ENCODE measurements at regions not wholly inside any gene's neighbourhood (a gene's known extent, or its start where the extent isn't known, plus 50 kb on each side); places are given as distances from the start of the nearest gene placed in this dataset.
"Not testable (repeated sequence)": the region's sequence is repeated elsewhere in the genome, so short reads cannot be mapped to it uniquely, and the experiment has no call there.

- DNase-seq, result no peak
Observed at GRCh38 chr19:20482721-20483120, 82.9 kb downstream of the ZNF737 start.

DNA sequence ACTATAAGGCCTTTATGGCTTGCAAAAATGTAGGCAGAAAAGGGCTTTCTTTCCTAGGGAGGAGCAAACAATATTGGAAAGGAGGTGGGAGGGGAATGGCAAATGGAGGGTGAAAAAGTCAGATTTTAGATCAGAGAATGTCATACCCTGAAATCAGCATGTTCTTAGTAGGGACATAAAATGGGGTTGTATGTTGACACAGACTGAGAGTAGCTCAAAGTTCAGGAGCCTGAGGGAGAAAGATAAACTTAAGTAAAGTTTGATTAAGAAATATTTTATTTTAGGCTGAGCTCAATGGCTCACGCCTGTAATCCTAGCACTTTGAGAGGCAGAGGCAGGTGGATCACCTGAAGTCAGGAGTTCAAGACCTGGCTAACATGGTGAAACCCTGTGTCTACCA, 83.8 kb downstream of the ZNF737 start:
- no peak for DNase-seq

GRCh38 chr19:20479483-20479882, 86.1 kb downstream of the ZNF737 start:
- DNase-seq, result no peak

DNA sequence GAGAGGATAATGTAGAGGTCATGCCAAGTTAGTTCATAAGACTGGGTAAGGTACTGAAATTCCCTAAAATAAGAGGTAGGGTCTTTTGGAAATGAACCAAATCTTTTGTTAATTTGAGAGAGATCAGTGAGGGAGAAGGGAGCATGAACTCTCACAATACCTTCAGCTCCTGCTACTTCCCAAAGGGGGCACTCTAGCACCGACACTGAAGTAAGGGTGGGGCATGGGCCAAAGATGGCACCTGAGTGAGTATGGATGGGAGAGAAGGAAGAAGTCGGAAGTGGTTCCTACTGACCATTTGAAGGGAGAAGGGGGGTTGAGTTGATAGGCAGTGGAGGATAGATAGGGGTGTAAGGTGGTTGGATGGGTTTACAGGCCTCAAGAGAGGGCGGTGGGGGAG, 86.6 kb downstream of the ZNF737 start:
- no peak for DNase-seq

DNA sequence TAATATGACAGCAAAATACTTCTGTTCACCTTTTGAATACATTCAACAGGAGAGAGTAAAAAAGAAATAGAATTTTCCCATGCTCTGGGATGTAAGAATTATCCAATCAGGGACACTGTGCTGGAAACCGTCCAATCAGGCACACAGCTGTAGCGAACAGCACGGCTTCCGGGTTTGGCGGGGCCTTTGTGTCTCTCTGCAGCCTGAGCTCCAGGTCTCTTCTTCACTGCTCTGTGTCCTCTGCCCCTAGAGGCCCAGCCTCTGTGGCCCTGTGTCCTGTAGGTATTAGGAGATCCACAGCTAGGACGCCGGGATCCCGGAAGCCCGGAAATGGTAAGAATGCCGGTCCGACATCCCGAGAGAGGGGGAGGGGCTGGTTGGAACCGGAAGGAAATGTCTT, 92.7 kb downstream of the ZNF737 start:
- no peak for DNase-seq

DNA sequence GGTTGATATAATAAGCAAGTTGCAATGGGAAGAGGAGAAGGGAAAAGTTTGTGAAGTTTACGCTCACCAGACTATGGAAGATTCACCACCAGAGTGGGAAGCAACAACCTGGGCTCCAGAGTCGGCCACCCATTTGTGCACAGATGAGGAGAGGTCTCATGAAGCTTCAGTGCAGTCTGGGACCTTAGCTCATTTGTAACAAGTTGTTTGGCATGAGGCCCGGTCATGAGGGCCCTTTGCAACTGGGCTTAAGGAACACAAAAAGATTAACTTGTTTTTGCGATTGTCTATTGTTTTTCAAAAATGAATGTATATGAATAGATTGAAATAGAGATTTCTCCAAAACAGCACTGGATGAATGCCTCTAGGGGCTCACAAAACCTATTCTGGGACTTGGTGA, 94.2 kb downstream of the ZNF737 start:
- DNase-seq, result no peak

- DNase-seq, result no peak
Observed at GRCh38 chr19:20470345-20471135, 95.0 kb downstream of the ZNF737 start.

- peak; percentile 1 for DNase-seq
Observed at GRCh38 chr19:20466638-20466990, 99.0 kb downstream of the ZNF737 start.

GRCh38 chr19:20465922-20466637, 99.5 kb downstream of the ZNF737 start:
- DNase-seq, result not testable (repeated sequence)

DNA sequence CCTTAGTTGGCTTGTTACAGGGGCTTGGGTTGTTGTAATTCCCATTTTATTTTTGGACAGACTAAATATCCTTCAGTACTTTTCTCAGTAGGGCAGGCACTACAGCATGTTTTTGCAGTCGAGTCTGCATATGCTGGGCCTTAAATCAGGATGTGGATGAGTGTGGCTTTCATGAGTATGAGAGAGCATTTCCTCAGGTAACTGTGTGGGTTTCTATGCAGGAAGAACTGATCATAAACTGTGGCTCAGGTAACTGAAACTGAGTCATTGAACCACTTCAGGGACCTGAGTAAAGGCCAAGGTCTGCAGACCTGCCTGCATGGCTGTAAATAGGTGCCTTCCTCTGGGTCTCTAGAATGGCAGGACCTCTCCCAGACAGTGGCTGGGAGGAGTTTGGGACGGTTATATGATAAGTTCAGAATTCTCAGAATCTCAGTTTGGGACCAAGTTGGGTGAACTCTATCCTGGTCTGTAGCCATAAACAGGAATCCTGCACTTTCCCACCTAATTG, 112.1 kb downstream of the ZNF737 start:
- no peak for DNase-seq

GRCh38 chr19:20444202-20444885, 121.2 kb downstream of the ZNF737 start:
- DNase-seq, result no peak

DNA sequence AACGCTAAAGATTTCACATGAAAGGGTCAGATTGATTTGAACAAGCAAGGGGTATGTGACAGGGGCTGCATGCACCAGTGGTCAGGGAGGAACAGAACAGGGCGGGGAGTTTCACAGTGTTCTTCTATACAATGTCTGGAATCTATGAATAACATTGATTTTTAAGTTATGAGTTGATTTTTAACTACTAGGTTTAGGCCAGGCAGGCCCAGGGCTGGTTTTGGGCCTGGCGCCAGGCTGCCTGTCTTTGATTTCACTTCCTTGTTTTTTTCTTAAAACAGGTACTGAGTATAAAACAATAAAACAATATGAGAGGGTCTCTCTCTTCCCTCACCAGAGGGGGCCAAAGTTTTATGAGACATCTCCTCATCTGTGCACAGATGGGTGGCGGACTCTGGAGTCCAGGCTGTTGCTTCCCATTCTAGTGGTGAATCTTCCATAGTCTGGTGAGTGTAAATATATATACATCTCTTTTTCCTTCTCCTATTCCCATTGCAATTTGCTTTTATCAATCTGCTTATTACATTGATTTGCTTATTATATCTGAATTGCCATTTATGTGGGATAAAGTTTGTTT, 133.2 kb downstream of the ZNF737 start:
- DNase-seq, result peak; percentile 10

GRCh38 chr19:20431826-20432225, 133.8 kb downstream of the ZNF737 start:
- DNase-seq, result peak; percentile 8

- DNase-seq, result peak; percentile 81
Observed at GRCh38 chr19:20423381-20424197, 142.0 kb downstream of the ZNF737 start.

DNA sequence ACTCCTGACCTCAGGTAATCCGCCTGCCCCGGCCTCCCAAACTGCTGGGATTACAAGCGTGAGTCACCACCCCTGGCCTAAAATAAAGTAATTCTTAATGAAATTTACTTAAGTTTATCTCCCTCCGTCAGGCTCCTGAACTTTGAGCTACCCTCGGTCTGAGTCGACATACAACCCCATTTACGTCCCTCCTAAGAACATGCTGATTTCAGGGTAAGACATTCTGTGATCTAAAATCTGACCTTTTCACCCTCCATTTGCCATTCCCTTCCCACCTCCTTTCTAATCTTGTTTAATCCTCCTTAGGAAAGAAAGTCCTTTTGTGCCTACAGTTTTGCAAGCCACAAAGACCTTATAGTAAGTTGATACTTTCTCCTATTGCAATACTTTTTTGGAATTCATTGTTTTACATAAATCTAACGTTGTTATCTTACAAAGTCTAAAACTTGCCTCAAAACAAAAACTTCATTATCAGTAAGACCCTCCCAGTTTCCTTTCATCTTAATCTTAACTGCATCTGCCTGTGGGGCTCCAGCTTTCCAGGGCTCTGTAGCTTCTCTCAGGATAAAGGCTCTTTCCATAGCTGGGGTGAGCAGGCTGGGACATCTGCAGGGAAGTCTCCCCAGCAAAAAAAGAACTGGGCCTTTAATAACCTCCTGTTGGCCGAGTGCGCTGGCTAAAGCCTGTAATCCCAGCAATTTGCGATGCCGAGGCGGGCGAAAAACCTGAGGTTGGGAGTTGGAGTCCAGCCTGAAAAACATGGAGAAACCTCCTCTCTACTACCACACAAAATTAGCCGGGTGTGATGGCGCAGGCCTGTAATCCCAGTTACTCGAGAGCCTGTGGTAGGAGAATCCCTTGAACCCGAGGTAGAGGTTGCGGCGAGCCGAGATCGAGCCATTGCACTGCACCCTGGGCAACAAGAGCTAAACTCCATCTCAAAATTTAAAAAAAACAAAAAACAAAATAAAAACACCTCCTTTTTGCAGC, 143.1 kb downstream of the ZNF737 start:
- DNase-seq, result peak; percentile 19

GRCh38 chr19:20416661-20417060, 148.9 kb downstream of the ZNF737 start:
- DNase-seq, result no peak

DNA sequence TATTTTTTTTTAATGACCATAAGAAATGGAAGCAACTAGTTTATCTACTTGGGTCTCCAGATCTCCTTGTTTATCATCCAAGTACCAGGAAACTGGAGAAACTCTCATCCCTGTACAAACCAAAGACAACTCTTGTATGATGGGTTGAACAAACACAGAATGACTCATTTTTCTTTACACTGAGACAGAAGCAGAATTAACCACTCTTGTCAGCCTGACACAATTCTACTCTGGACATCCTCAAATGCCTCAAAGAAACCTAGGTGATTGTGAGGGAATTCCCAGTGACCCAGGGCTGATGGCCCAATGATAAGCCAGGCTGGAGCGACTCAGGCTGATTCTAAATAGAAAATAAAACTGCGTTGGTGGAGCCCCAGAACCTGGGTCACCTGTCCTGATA, 151.5 kb downstream of the ZNF737 start:
- no peak for DNase-seq

DNA sequence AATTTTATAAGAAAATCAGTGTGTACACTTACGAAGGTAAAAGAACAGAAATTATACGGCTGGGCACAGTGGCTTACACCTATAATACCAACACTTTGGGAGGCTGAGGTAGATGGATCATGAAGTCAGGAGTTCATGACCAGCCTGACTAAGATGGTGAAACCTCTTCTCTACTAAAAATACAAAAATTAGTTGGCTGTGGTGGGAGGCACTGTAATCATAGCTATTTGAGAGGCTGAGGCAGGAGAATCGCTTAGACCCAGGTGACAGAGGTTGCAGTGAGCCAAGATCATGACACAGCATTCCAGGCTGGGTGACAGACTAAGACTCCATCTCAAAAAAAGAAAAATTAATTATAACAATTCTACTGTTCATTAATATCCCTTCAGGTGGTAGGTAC, 151.9 kb downstream of the ZNF737 start:
- DNase-seq, result no peak

- no peak for DNase-seq
Observed at GRCh38 chr19:20412846-20413245, 152.7 kb downstream of the ZNF737 start.

DNA sequence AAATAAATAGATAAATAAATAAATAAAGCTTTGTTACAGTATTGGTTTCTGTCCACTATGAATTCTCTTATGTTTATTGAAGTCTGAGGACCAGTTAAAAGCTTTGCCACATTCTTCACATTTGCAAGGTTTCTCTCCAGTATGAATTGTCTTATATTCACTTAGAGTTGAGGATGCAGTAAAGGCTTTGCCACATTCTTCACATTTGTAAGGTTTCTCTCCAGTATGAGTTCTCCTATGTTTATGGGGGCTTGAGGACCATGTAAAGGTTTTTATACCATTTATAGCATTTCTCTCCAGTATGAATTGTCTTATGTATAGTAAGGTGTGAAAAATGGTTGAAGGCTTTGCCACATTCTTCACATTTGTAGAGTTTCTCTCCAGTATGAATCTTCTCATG, 168.3 kb downstream of the ZNF737 start:
- no peak for DNase-seq
